ENCODE measurements at regions not wholly inside any gene's neighbourhood (a gene's known extent, or its start where the extent isn't known, plus 50 kb on each side); places are given as distances from the start of the nearest gene placed in this dataset.

GRCh38 chr3:178085817-178086123 lies 450.5 kb upstream of the KCNMB2 start:
- DNase-seq (ENCODE audit: low read depth in 1 of 2, low spot score in 1 of 2) = no peak
- Histone ChIP-seq H3K4me1 (ENCODE audit: low read depth) (peaks cover 19% of the 10 kb centered on the region), H3K4me3 (no peak overlapping the region), H3K36me3 (no peaks in the 10 kb centered on the region), H3K27me3 (no peaks in the 10 kb centered on the region), H3K27ac (peak overlapping the region; percentile 70), H3K9me3 (ENCODE audit: low read depth) (no peaks in the 10 kb centered on the region)
- TF ChIP-seq, protein P1, sequence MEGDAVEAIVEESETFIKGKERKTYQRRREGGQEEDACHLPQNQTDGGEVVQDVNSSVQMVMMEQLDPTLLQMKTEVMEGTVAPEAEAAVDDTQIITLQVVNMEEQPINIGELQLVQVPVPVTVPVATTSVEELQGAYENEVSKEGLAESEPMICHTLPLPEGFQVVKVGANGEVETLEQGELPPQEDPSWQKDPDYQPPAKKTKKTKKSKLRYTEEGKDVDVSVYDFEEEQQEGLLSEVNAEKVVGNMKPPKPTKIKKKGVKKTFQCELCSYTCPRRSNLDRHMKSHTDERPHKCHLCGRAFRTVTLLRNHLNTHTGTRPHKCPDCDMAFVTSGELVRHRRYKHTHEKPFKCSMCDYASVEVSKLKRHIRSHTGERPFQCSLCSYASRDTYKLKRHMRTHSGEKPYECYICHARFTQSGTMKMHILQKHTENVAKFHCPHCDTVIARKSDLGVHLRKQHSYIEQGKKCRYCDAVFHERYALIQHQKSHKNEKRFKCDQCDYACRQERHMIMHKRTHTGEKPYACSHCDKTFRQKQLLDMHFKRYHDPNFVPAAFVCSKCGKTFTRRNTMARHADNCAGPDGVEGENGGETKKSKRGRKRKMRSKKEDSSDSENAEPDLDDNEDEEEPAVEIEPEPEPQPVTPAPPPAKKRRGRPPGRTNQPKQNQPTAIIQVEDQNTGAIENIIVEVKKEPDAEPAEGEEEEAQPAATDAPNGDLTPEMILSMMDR (IDR thresholded peaks at IDR 0.05; ENCODE audit: low read depth, low read length) = no peak

GRCh38 chr3:178086144-178086825 lies 450.0 kb upstream of the KCNMB2 start:
- Histone ChIP-seq H3K27ac (no peak overlapping the region), H3K4me3 (no peak overlapping the region), H3K9me3 (ENCODE audit: low read depth) (no peaks in the 10 kb centered on the region), H3K4me1 (ENCODE audit: low read depth) (peaks cover 19% of the 10 kb centered on the region), H3K27me3 (no peaks in the 10 kb centered on the region), H3K36me3 (no peaks in the 10 kb centered on the region)
- TF ChIP-seq, protein P1 (IDR thresholded peaks at IDR 0.05; ENCODE audit: low read depth, low read length) = no peak
- DNase-seq (ENCODE audit: low read depth in 1 of 2, low spot score in 1 of 2) = no peak

- H3K27me3 ChIP-seq = no peaks in the 10 kb centered on the region
- H3K36me3 ChIP-seq = no peaks in the 10 kb centered on the region
- H3K27ac ChIP-seq = no peak overlapping the region
- H3K9me3 ChIP-seq (ENCODE audit: low read depth) = no peaks in the 10 kb centered on the region
- TF ChIP-seq, protein P1 (IDR thresholded peaks at IDR 0.05; ENCODE audit: low read depth, low read length) = no peak
- H3K4me3 ChIP-seq = no peak overlapping the region
- no peak for DNase-seq (ENCODE audit: low read depth in 1 of 2, low spot score in 1 of 2)
- H3K4me1 ChIP-seq (ENCODE audit: low read depth) = peaks cover 19% of the 10 kb centered on the region
Measured at GRCh38 chr3:178087376-178087775, 448.9 kb upstream of the KCNMB2 start.

DNA sequence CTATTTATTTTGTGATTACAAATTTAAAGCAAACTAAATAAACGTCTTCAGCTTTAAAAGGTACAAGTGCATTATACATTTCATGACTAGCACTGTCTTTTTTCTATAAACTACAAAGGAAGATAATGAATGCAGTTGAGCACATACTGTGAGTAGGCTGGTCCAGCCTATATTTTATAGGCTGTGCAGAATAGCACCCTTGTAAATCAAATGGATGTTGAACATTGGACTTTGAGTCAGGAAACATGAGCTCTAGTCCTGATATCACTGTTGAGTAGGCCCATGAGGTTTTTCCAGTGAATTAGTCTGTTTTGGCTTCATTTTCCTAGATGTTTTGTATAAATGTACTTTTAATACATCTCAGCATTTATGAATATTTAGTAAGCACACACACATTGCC lies 447.3 kb upstream of the KCNMB2 start:
- Histone ChIP-seq H3K4me1 (ENCODE audit: low read depth) (peaks cover 17% of the 10 kb centered on the region), H3K9me3 (ENCODE audit: low read depth) (no peaks in the 10 kb centered on the region), H3K27me3 (no peaks in the 10 kb centered on the region), H3K27ac (no peak overlapping the region), H3K4me3 (no peak overlapping the region), H3K36me3 (no peaks in the 10 kb centered on the region)
- TF ChIP-seq, protein P1 (IDR thresholded peaks at IDR 0.05; ENCODE audit: low read depth, low read length) = no peak
- no peak for DNase-seq (ENCODE audit: low read depth in 1 of 2, low spot score in 1 of 2)

GRCh38 chr3:178090899-178091298 lies 445.3 kb upstream of the KCNMB2 start:
- DNase-seq (ENCODE audit: low read depth in 1 of 2, low spot score in 1 of 2) = no peak
- no peaks in the 10 kb centered on the region for H3K36me3 ChIP-seq
- no peaks in the 10 kb centered on the region for H3K27me3 ChIP-seq
- H3K27ac ChIP-seq = no peak overlapping the region
- H3K4me3 ChIP-seq = no peak overlapping the region
- no peaks in the 10 kb centered on the region for H3K4me1 ChIP-seq (ENCODE audit: low read depth)
- TF ChIP-seq, protein P1 (IDR thresholded peaks at IDR 0.05; ENCODE audit: low read depth, low read length) = no peak
- H3K9me3 ChIP-seq (ENCODE audit: low read depth) = no peaks in the 10 kb centered on the region
